ENCODE measurements at regions not wholly inside any gene's neighbourhood (a gene's known extent, or its start where the extent isn't known, plus 50 kb on each side); places are given as distances from the start of the nearest gene placed in this dataset.

GRCh38 chr2:6442252-6442985 is 423.3 kb downstream of the CMPK2 start:
- H3K27me3 Mint-ChIP-seq: no peaks in the 10 kb centered on the region
- DNase-seq (ENCODE audit: low spot score in 2 of 2): no peak
- no peaks in the 10 kb centered on the region for H3K36me3 Mint-ChIP-seq
- ATAC-seq (ENCODE audit: low read depth): no peak
- no peaks in the 10 kb centered on the region for H3K9me3 Mint-ChIP-seq
- no peaks in the 10 kb centered on the region for H3K4me1 Mint-ChIP-seq
- H3K4me3 Mint-ChIP-seq: no peak overlapping the region
- H3K27ac Mint-ChIP-seq: no peak overlapping the region

GRCh38 chr2:6443061-6443823 is 422.5 kb downstream of the CMPK2 start:
- Mint-ChIP-seq H3K4me3 (no peak overlapping the region), H3K36me3 (no peaks in the 10 kb centered on the region), H3K27ac (no peak overlapping the region), H3K4me1 (no peaks in the 10 kb centered on the region), H3K27me3 (no peaks in the 10 kb centered on the region), H3K9me3 (no peaks in the 10 kb centered on the region)
- ATAC-seq (ENCODE audit: low read depth) (no peak), DNase-seq (ENCODE audit: low spot score in 2 of 2) (no peak)

GRCh38 chr2:6444514-6444913 is 421.2 kb downstream of the CMPK2 start:
- Mint-ChIP-seq H3K9me3 (no peaks in the 10 kb centered on the region), H3K27me3 (no peaks in the 10 kb centered on the region), H3K36me3 (no peaks in the 10 kb centered on the region), H3K27ac (no peak overlapping the region), H3K4me1 (no peaks in the 10 kb centered on the region), H3K4me3 (no peak overlapping the region)
- ATAC-seq (ENCODE audit: low read depth) (no peak), DNase-seq (ENCODE audit: low spot score in 2 of 2) (no peak)

GRCh38 chr2:6445156-6445555 is 420.6 kb downstream of the CMPK2 start:
- no peak for ATAC-seq (ENCODE audit: low read depth)
- Mint-ChIP-seq H3K4me1 (no peaks in the 10 kb centered on the region), H3K27me3 (no peaks in the 10 kb centered on the region), H3K4me3 (no peak overlapping the region), H3K36me3 (no peaks in the 10 kb centered on the region), H3K27ac (no peak overlapping the region), H3K9me3 (no peaks in the 10 kb centered on the region)
- no peak for DNase-seq (ENCODE audit: low spot score in 2 of 2)

- no peak for ATAC-seq (ENCODE audit: low read depth)
- H3K4me1 Mint-ChIP-seq: no peaks in the 10 kb centered on the region
- no peaks in the 10 kb centered on the region for H3K36me3 Mint-ChIP-seq
Measured at GRCh38 chr2:6446938-6447608, 418.6 kb downstream of the CMPK2 start.

GRCh38 chr2:6448893-6449292 is 416.8 kb downstream of the CMPK2 start:
- Mint-ChIP-seq H3K4me3 (no peak overlapping the region), H3K27me3 (no peaks in the 10 kb centered on the region), H3K4me1 (no peaks in the 10 kb centered on the region), H3K27ac (no peak overlapping the region), H3K9me3 (peaks cover 3% of the 10 kb centered on the region), H3K36me3 (no peaks in the 10 kb centered on the region)
- DNase-seq (ENCODE audit: low spot score in 2 of 2): no peak
- ATAC-seq (ENCODE audit: low read depth): no peak

More at GRCh38 chr2:6446938-6447608, 418.6 kb downstream of the CMPK2 start:
- peaks cover 2% of the 10 kb centered on the region for H3K9me3 Mint-ChIP-seq
- H3K27me3 Mint-ChIP-seq: no peaks in the 10 kb centered on the region
- DNase-seq (ENCODE audit: low spot score in 2 of 2): no peak
- H3K27ac Mint-ChIP-seq: no peak overlapping the region
- no peak overlapping the region for H3K4me3 Mint-ChIP-seq

GRCh38 chr2:6449343-6449742 is 416.4 kb downstream of the CMPK2 start:
- ATAC-seq (ENCODE audit: low read depth): no peak
- no peak for DNase-seq (ENCODE audit: low spot score in 2 of 2)
- Mint-ChIP-seq H3K27me3 (no peaks in the 10 kb centered on the region), H3K4me3 (no peak overlapping the region), H3K9me3 (peaks cover 3% of the 10 kb centered on the region), H3K27ac (no peak overlapping the region), H3K36me3 (no peaks in the 10 kb centered on the region), H3K4me1 (no peaks in the 10 kb centered on the region)

- Mint-ChIP-seq H3K27me3 (no peaks in the 10 kb centered on the region), H3K27ac (no peak overlapping the region), H3K9me3 (peaks cover 10% of the 10 kb centered on the region), H3K4me1 (no peaks in the 10 kb centered on the region), H3K4me3 (no peak overlapping the region), H3K36me3 (no peaks in the 10 kb centered on the region)
- no peak for DNase-seq (ENCODE audit: low spot score in 2 of 2)
- ATAC-seq (ENCODE audit: low read depth): no peak
Measured at GRCh38 chr2:6452702-6453481, 412.8 kb downstream of the CMPK2 start.

- H3K9me3 Mint-ChIP-seq: peaks cover 10% of the 10 kb centered on the region
- no peaks in the 10 kb centered on the region for H3K27me3 Mint-ChIP-seq
- no peak for DNase-seq (ENCODE audit: low spot score in 2 of 2)
- no peak for ATAC-seq (ENCODE audit: low read depth)
- H3K4me1 Mint-ChIP-seq: no peaks in the 10 kb centered on the region
- no peak overlapping the region for H3K4me3 Mint-ChIP-seq
- H3K36me3 Mint-ChIP-seq: no peaks in the 10 kb centered on the region
- H3K27ac Mint-ChIP-seq: no peak overlapping the region
Measured at GRCh38 chr2:6454286-6454990, 411.3 kb downstream of the CMPK2 start.

- no peak overlapping the region for H3K27ac Mint-ChIP-seq
- peaks cover 8% of the 10 kb centered on the region for H3K9me3 Mint-ChIP-seq
- H3K36me3 Mint-ChIP-seq: no peaks in the 10 kb centered on the region
- H3K27me3 Mint-ChIP-seq: no peaks in the 10 kb centered on the region
- no peak overlapping the region for H3K4me3 Mint-ChIP-seq
- ATAC-seq (ENCODE audit: low read depth) (no peak), DNase-seq (ENCODE audit: low spot score in 2 of 2) (no peak)
- H3K4me1 Mint-ChIP-seq: no peaks in the 10 kb centered on the region
Measured at GRCh38 chr2:6459138-6459537, 406.6 kb downstream of the CMPK2 start.

- H3K4me1 Mint-ChIP-seq: no peaks in the 10 kb centered on the region
Measured at GRCh38 chr2:6470518-6470917, 395.2 kb downstream of the CMPK2 start.

GRCh38 chr2:6471419-6471818 is 394.3 kb downstream of the CMPK2 start:
- Mint-ChIP-seq H3K36me3 (no peaks in the 10 kb centered on the region), H3K27ac (no peak overlapping the region), H3K4me1 (no peaks in the 10 kb centered on the region), H3K27me3 (no peaks in the 10 kb centered on the region), H3K9me3 (peaks cover 3% of the 10 kb centered on the region), H3K4me3 (no peak overlapping the region)
- DNase-seq (ENCODE audit: low spot score in 2 of 2) (no peak), ATAC-seq (ENCODE audit: low read depth) (no peak)

More at GRCh38 chr2:6470518-6470917, 395.2 kb downstream of the CMPK2 start:
- H3K27me3 Mint-ChIP-seq: no peaks in the 10 kb centered on the region
- H3K27ac Mint-ChIP-seq: no peak overlapping the region
- DNase-seq (ENCODE audit: low spot score in 2 of 2) (no peak), ATAC-seq (ENCODE audit: low read depth) (no peak)
- no peak overlapping the region for H3K4me3 Mint-ChIP-seq
- no peaks in the 10 kb centered on the region for H3K36me3 Mint-ChIP-seq
- H3K9me3 Mint-ChIP-seq: peaks cover 3% of the 10 kb centered on the region

Measured in memory B cell (primary cell).